OCI-LY1 (cell line): ENCODE measurements at regions not wholly inside any gene's neighbourhood (a gene's known extent, or its start where the extent isn't known, plus 50 kb on each side); places are given as distances from the start of the nearest gene placed in this dataset.

Source experiments
- H2AFZ ChIP-seq: fragments of 200-600 bp; sonication (generic), shearing (Covaris generic); 2 replicates; pipeline ENCODE4 v1.6.0; 2014; ENCODE audit warnings: antibody characterized with exemption, mild to moderate bottlenecking, low read length
- H3F3A ChIP-seq: fragments of 200-600 bp; sonication (generic), shearing (Covaris generic); 2 replicates; pipeline ENCODE4 v1.6.0; 2014; ENCODE audit warnings: mild to moderate bottlenecking, antibody characterized with exemption, low read length, moderate library complexity; ENCODE audit not compliant: insufficient read depth
- H3K27ac ChIP-seq: fragments of 200-600 bp; sonication (generic); 2 replicates; pipeline ENCODE4 v1.5.1; 2014; ENCODE audit warnings: low read length, mixed run types, mild to moderate bottlenecking, low read depth; ENCODE audit not compliant: poor library complexity, severe bottlenecking
- H3K27me3 ChIP-seq: fragments of 200-600 bp; sonication (generic); 2 replicates; pipeline ENCODE4 v1.6.0; 2014; ENCODE audit warnings: antibody characterized with exemption, mild to moderate bottlenecking, low read length, moderate library complexity; ENCODE audit not compliant: insufficient read depth
- H3K36me3 ChIP-seq: fragments of 200-600 bp; sonication (generic); 2 replicates; pipeline ENCODE4 v1.6.1; 2014; ENCODE audit warnings: mild to moderate bottlenecking, antibody characterized with exemption, low read length, moderate library complexity, mixed read lengths; ENCODE audit not compliant: insufficient read depth
- H3K4me1 ChIP-seq: fragments of 200-600 bp; sonication (generic); 2 replicates; pipeline ENCODE4 v1.5.1; 2014; ENCODE audit warnings: mild to moderate bottlenecking, low read length, moderate library complexity; ENCODE audit not compliant: insufficient read depth, severe bottlenecking
- H3K4me2 ChIP-seq: fragments of 200-600 bp; sonication (generic), shearing (Covaris generic); 2 replicates; pipeline ENCODE4 v1.6.1; 2014; ENCODE audit warnings: low read length
- H3K4me3 ChIP-seq: fragments of 200-600 bp; sonication (generic); 2 replicates; pipeline ENCODE4 v1.5.1; 2014; ENCODE audit warnings: low read length, low read depth, mild to moderate bottlenecking, mixed read lengths; ENCODE audit not compliant: poor library complexity, severe bottlenecking
- H3K79me2 ChIP-seq: fragments of 200-600 bp; shearing (Covaris generic); 2 replicates; pipeline ENCODE4 v1.6.1; 2016; ENCODE audit warnings: mixed run types, low read length, mixed read lengths; ENCODE audit not compliant: insufficient read depth
- H3K9ac ChIP-seq: fragments of 200-600 bp; sonication (generic), shearing (Covaris generic); 2 replicates; pipeline ENCODE4 v1.6.1; 2014; ENCODE audit warnings: mild to moderate bottlenecking, low read length, mixed read lengths
- H3K9me2 ChIP-seq: fragments of 200-600 bp; sonication (generic), shearing (Covaris generic); 2 replicates; pipeline ENCODE4 v1.6.1; 2014; ENCODE audit warnings: low read depth, mild to moderate bottlenecking, low read length, mixed read lengths
- H3K9me3 ChIP-seq: fragments of 200-600 bp; shearing (Covaris generic); 2 replicates; pipeline ENCODE4 v1.6.1; 2014; ENCODE audit warnings: low read length, mixed read lengths
- H4K20me1 ChIP-seq: fragments of 200-600 bp; sonication (generic), shearing (Covaris generic); 2 replicates; pipeline ENCODE4 v1.6.0; 2016; ENCODE audit warnings: mild to moderate bottlenecking, low read length; ENCODE audit not compliant: insufficient read depth
- EZH2 ChIP-seq: fragments of 200-600 bp; sonication (generic), shearing (Covaris generic); IDR thresholded peaks from 2 replicates; pipeline ENCODE4 v1.8.0; 2017; ENCODE audit warnings: borderline replicate concordance, mixed run types, mild to moderate bottlenecking, antibody characterized with exemption, low read length, moderate library complexity, mixed read lengths
- TF ChIP-seq, protein P1 (sequence below): fragments of 200-600 bp; sonication (generic), shearing (Covaris generic); IDR thresholded peaks from 2 replicates; pipeline ENCODE4 v1.5.1; 2017; ENCODE audit warnings: mild to moderate bottlenecking, antibody characterized with exemption, low read length, moderate library complexity, mixed read lengths

DNA sequence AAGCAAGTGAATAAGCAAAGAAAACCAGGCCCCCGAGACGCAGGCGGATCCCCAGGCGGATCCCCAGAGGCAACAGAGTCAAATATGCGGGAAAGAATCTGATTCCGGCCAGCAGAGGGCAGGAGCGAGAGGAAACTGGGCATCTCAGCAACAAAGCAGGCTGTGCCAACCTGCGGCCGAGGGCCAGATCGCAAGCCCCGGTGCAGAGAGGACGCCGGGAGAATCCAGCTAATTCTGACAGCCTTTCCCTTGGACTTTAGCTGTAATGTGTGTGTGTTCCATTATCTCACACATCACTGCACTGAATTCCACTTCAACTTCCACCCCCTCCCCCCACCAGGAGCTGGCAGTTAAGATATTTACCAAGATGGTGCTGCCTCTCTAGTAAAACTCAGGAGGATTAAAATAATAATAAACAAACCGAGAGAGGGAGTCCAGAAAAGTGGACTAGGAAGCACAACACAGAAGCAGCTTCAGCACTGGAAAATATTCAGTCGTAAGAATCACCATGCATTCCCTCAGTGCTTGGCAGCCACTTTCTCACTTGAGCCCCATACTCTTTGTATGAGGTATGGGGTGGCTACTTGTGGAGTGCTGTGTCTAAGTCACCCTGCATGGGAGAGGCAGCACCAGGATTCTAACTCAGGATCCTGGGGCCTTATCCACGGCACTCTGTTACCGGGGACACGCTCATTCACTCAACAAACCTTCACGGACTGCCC, 66.2 kb upstream of the SNX9 start:
- Histone ChIP-seq H4K20me1 (no peaks in the 10 kb centered on the region), H3K4me3 (no peak overlapping the region), H3K4me2 (no peak overlapping the region), H3F3A (no peaks in the 10 kb centered on the region), H3K36me3 (no peaks in the 10 kb centered on the region), H2AFZ (no peak overlapping the region), H3K27ac (no peak overlapping the region), H3K9me2 (no peaks in the 10 kb centered on the region), H3K27me3 (peaks cover 7% of the 10 kb centered on the region; the same call in 1 of the 2 replicates), H3K4me1 (no peaks in the 10 kb centered on the region), H3K9ac (no peak overlapping the region), H3K79me2 (no peaks in the 10 kb centered on the region), H3K9me3 (no peaks in the 10 kb centered on the region)
- TF ChIP-seq, protein P1, sequence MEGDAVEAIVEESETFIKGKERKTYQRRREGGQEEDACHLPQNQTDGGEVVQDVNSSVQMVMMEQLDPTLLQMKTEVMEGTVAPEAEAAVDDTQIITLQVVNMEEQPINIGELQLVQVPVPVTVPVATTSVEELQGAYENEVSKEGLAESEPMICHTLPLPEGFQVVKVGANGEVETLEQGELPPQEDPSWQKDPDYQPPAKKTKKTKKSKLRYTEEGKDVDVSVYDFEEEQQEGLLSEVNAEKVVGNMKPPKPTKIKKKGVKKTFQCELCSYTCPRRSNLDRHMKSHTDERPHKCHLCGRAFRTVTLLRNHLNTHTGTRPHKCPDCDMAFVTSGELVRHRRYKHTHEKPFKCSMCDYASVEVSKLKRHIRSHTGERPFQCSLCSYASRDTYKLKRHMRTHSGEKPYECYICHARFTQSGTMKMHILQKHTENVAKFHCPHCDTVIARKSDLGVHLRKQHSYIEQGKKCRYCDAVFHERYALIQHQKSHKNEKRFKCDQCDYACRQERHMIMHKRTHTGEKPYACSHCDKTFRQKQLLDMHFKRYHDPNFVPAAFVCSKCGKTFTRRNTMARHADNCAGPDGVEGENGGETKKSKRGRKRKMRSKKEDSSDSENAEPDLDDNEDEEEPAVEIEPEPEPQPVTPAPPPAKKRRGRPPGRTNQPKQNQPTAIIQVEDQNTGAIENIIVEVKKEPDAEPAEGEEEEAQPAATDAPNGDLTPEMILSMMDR: peak; percentile 75
- no peak for TF ChIP-seq EZH2

- no peak overlapping the region for H3K4me2 ChIP-seq
- H3K4me3 ChIP-seq: no peak overlapping the region
- no peak overlapping the region for H3K9ac ChIP-seq
- no peak overlapping the region for H2AFZ ChIP-seq
- H3K4me1 ChIP-seq: peaks cover 5% of the 10 kb centered on the region
- no peaks in the 10 kb centered on the region for H3K9me2 ChIP-seq
- no peaks in the 10 kb centered on the region for H3K79me2 ChIP-seq
- no peaks in the 10 kb centered on the region for H4K20me1 ChIP-seq
- TF ChIP-seq, protein P1: no peak
- TF ChIP-seq EZH2: no peak
- H3K27ac ChIP-seq: no peak overlapping the region
- H3K36me3 ChIP-seq: no peaks in the 10 kb centered on the region
- no peaks in the 10 kb centered on the region for H3F3A ChIP-seq
- peaks cover 7% of the 10 kb centered on the region; the same call in 1 of the 2 replicates for H3K27me3 ChIP-seq
- H3K9me3 ChIP-seq: no peaks in the 10 kb centered on the region
Measured at GRCh38 chr6:157757430-157758403, 65.3 kb upstream of the SNX9 start.

DNA sequence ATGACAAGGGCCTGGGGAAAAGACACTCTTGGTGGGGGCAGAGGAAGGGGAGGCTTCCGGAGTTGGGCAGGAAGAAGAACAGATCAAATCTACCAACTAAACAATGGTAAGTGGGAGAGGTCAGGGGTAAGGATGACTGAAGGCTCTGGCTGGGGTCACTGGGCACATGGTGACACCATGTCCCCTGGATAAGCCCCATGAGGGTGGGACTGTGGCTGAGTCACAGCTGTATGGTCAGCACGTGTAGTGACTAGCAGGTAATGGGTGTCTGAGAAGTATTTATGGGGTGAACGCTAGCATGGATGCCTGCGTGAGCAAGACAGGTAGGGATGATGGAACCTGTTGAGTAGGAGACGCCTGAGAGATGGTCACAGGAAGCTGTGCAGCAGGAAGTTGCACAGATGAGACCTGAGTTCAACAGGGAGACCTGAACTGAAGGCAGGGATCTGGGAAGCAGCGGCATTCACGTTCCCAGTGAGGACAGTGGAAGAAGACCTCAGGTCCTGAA, 64.5 kb upstream of the SNX9 start:
- no peaks in the 10 kb centered on the region for H3K36me3 ChIP-seq
- no peak overlapping the region for H3K27ac ChIP-seq
- H3K9ac ChIP-seq: no peak overlapping the region
- H3K27me3 ChIP-seq: peaks cover 14% of the 10 kb centered on the region; the same call in 1 of the 2 replicates
- no peaks in the 10 kb centered on the region for H3K79me2 ChIP-seq
- H3K9me2 ChIP-seq: no peaks in the 10 kb centered on the region
- H3K9me3 ChIP-seq: no peaks in the 10 kb centered on the region
- no peak overlapping the region for H3K4me2 ChIP-seq
- peaks cover 13% of the 10 kb centered on the region for H3K4me1 ChIP-seq
- H4K20me1 ChIP-seq: no peaks in the 10 kb centered on the region
- H2AFZ ChIP-seq: no peak overlapping the region
- H3K4me3 ChIP-seq: no peak overlapping the region
- H3F3A ChIP-seq: no peaks in the 10 kb centered on the region
- TF ChIP-seq EZH2: no peak
- TF ChIP-seq, protein P1: no peak
